ENCODE measurements at regions not wholly inside any gene's neighbourhood (a gene's known extent, or its start where the extent isn't known, plus 50 kb on each side); places are given as distances from the start of the nearest gene placed in this dataset.

DNA sequence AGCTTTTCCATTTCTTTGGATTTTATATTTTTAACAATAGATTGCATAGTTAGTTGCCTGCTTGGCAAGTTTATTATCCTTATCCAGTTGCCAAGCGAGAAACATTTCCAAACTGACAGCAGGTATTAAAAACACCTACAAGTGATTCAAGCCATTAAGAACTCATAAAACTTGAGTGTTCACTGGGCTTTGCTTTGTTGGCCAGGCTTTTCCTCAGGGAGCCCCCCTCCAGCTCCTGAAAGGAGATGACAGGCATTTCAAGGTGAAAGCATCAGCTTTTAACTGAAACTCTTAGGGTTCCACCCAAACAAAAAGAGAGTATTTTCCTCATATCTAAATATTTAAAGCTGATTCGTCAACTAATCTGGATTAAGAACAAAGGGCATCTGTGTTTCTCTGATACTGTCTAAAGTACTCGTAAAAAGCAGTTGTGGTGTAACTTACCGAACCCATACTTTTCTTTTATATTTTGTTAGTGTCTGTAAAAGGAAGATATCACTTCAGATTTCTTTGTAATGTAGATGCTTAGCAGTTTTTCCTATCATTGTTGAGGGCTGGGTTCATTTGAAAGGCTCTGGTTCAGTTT is 363.4 kb downstream of the OTOL1 start:
- DNase-seq, result no peak
- Histone ChIP-seq H3K4me1 (no peaks in the 10 kb centered on the region), H3K4me3 (no peak overlapping the region), H3K27me3 (no peaks in the 10 kb centered on the region), H3K27ac (no peak overlapping the region), H3K9me3 (no peaks in the 10 kb centered on the region), H3K36me3 (no peaks in the 10 kb centered on the region)
- TF ChIP-seq, protein P1, sequence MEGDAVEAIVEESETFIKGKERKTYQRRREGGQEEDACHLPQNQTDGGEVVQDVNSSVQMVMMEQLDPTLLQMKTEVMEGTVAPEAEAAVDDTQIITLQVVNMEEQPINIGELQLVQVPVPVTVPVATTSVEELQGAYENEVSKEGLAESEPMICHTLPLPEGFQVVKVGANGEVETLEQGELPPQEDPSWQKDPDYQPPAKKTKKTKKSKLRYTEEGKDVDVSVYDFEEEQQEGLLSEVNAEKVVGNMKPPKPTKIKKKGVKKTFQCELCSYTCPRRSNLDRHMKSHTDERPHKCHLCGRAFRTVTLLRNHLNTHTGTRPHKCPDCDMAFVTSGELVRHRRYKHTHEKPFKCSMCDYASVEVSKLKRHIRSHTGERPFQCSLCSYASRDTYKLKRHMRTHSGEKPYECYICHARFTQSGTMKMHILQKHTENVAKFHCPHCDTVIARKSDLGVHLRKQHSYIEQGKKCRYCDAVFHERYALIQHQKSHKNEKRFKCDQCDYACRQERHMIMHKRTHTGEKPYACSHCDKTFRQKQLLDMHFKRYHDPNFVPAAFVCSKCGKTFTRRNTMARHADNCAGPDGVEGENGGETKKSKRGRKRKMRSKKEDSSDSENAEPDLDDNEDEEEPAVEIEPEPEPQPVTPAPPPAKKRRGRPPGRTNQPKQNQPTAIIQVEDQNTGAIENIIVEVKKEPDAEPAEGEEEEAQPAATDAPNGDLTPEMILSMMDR (IDR thresholded peaks at IDR 0.05), result no peak
- intact Hi-C loops (cut with DNase I; ENCODE audit: low total_unique reads), result no loop called here

DNA sequence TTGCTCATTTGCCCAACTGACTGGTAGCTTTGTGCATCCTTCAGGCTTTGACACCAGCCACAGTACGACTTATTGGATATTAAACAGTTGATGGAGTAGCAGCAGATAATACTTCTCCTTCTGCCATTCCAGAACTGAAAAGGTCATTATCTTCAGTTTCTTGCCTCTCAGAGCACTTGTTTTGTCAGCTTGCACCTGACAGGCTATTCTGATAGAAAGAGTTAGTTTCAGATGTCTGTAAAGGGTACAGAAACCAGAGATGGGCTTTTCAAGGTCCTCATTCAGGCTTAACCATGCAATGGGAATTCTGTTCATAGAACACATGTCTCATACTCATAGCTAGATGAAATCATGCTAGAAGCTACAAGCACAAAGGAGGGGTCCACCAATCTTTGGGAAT is 367.2 kb downstream of the OTOL1 start:
- no peak overlapping the region for H3K27ac ChIP-seq
- intact Hi-C loops (cut with DNase I; ENCODE audit: low total_unique reads), result no loop called here
- no peaks in the 10 kb centered on the region for H3K9me3 ChIP-seq
- TF ChIP-seq, protein P1 (IDR thresholded peaks at IDR 0.05), result no peak
- no peak overlapping the region for H3K4me3 ChIP-seq
- H3K36me3 ChIP-seq, result no peaks in the 10 kb centered on the region
- no peak for DNase-seq
- H3K27me3 ChIP-seq, result no peaks in the 10 kb centered on the region
- no peaks in the 10 kb centered on the region for H3K4me1 ChIP-seq

DNA sequence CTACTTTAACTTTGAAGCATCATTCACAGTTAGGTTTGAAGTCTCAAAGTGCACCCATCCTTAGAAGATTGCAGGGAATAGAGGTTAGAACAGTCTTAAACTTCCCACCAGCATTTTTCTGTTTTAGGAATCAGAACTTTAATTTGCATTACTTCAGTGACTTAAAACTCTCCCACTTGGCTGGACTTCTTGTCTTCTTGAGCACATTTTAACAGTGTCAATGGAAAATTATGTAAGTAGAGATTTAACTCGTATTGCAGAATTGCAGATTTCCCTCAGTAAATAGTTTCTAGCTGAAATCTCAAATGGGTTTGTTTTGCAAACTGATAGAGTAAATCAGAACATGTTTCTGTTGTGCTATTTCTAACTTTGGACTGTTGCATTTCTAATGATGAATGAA is 369.6 kb downstream of the OTOL1 start:
- H3K27me3 ChIP-seq, result no peaks in the 10 kb centered on the region
- no peak overlapping the region for H3K27ac ChIP-seq
- DNase-seq, result no peak
- intact Hi-C loops (cut with DNase I; ENCODE audit: low total_unique reads), result no loop called here
- H3K36me3 ChIP-seq, result no peaks in the 10 kb centered on the region
- TF ChIP-seq, protein P1 (IDR thresholded peaks at IDR 0.05), result no peak
- H3K4me3 ChIP-seq, result no peak overlapping the region
- no peaks in the 10 kb centered on the region for H3K9me3 ChIP-seq
- no peaks in the 10 kb centered on the region for H3K4me1 ChIP-seq

DNA sequence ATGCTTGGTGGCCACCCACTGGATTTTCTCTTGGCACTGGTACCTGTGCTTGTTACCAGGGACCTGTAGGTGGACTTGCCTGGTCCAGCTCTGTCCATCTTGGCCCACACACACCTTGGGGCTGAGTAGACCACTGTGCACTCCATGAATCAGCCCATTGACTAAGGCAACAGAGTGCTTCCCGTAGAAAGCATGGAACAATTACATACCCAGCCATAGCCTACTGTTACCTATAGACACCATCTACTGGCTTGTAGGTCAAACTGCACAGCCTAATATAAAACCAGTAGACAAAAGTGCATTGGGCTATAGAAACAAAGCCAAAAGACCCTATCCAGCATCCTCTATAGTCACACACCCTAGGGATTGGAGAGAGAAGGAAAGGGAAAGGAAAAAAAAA is 378.9 kb downstream of the OTOL1 start:
- H3K27ac ChIP-seq, result no peak overlapping the region
- H3K27me3 ChIP-seq, result no peaks in the 10 kb centered on the region

DNA sequence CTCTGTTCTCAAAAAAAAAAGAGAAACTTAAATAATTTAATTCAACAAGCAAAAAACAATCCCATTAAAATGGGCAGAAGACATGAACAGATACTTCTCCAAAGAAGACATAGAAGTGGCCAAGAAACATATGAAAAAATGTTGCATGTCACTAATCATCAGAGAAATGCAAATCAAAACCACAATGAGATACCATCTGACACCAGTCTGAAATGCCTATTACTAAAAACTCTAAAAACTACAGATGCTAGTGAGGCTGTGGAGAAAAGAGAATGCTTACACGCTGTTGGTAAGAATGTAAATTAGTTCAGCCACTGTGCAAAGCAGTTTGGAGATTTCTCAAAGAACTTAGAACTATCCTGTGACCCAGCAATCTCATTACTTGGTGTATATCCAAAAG is 382.9 kb downstream of the OTOL1 start:
- H3K4me1 ChIP-seq, result no peaks in the 10 kb centered on the region
- TF ChIP-seq, protein P1 (IDR thresholded peaks at IDR 0.05), result no peak
- no peaks in the 10 kb centered on the region for H3K36me3 ChIP-seq
- H3K27me3 ChIP-seq, result no peaks in the 10 kb centered on the region
- H3K27ac ChIP-seq, result no peak overlapping the region
- H3K4me3 ChIP-seq, result no peak overlapping the region
- intact Hi-C loops (cut with DNase I; ENCODE audit: low total_unique reads), result no loop called here
- H3K9me3 ChIP-seq, result no peaks in the 10 kb centered on the region
- no peak for DNase-seq

More for the DNA sequence above, 378.9 kb downstream of the OTOL1 start:
- TF ChIP-seq, protein P1 (IDR thresholded peaks at IDR 0.05), result no peak
- Histone ChIP-seq H3K4me3 (no peak overlapping the region), H3K9me3 (no peaks in the 10 kb centered on the region), H3K36me3 (no peaks in the 10 kb centered on the region), H3K4me1 (no peaks in the 10 kb centered on the region)
- DNase-seq, result no peak
- intact Hi-C loops (cut with DNase I; ENCODE audit: low total_unique reads), result no loop called here

DNA sequence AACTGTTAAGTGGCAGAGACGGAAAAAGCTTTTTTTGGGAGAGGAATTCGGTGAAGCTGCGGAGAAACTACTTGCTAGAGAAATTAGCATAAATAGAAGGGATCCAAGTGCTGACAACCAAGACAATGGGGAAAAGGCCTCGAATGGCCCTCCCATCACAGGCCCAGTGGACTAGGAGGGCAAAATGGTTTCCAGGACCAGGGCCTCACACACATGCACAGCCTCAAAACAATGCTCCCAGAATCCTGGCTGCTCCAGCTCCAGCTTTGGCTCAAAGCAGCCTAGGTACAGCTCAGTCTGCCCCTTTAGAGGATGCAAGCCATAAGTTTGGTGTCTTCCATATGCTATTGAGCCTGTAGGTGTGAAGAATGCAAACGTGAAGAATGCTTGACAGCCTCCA is 388.2 kb downstream of the OTOL1 start:
- no peaks in the 10 kb centered on the region for H3K4me1 ChIP-seq
- no peak overlapping the region for H3K4me3 ChIP-seq
- TF ChIP-seq, protein P1 (IDR thresholded peaks at IDR 0.05), result no peak
- intact Hi-C loops (cut with DNase I; ENCODE audit: low total_unique reads), result no loop called here
- H3K27ac ChIP-seq, result no peak overlapping the region
- H3K36me3 ChIP-seq, result no peaks in the 10 kb centered on the region
- peaks cover 0 to 5% (median 0%) of the 10 kb centered on the region in 3 donors for H3K9me3 ChIP-seq
- no peak for DNase-seq
- no peaks in the 10 kb centered on the region for H3K27me3 ChIP-seq

Measured in tibial artery (tissue), 4 donors.